HL-60 (cell line): ENCODE measurements at regions not wholly inside any gene's neighbourhood (a gene's known extent, or its start where the extent isn't known, plus 50 kb on each side); places are given as distances from the start of the nearest gene placed in this dataset.

Experiments used
- GABPA ChIP-seq: IDR thresholded peaks from 2 replicates; pipeline ENCODE4 v1.6.1; 2012; ENCODE audit warnings: low read depth
- POLR2AphosphoS5 ChIP-seq: IDR thresholded peaks from 2 replicates; pipeline ENCODE4 v1.6.1; 2012; ENCODE audit warnings: low read depth
- TF ChIP-seq, protein P1 (sequence below): IDR thresholded peaks from one replicate; pipeline ENCODE4 v1.5.1; 2011; ENCODE audit warnings: low read length, control low read depth, inconsistent platforms; ENCODE audit not compliant: insufficient read depth
- TF ChIP-seq, protein P2 (sequence below): IDR thresholded peaks from 2 replicates; pipeline ENCODE4 v1.6.1; 2012; ENCODE audit warnings: low read depth; ENCODE audit not compliant: insufficient replicate concordance

DNA sequence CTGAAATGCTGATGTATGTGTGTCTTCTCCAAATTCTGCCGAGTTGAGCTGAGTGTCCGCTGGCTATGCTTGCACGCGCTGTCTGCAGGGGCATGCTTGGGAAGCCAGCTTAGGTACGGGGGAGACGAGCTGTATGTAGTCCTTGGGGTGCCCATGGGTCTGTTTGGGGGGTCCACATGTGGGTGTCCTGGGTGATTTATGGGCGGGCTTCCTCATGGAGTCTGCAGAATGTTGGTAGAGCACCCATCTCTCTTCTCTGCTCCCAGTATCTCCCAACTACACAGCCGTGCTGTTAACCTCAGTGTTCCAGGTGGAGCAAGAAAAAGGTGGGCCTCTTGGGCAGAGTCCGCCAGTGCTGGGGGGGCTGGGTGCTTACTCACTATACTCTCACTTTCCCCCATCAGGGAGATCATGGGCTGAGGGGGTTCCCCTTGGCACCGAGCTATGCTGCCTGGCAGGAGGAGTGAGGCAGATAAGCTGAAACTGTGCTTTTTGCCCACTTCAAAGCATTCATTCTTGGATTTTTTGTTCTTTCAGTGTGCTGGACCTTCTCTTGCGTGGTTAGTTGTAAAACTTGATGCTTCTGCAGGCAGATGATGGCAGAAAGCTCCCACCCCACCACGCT, 128.2 kb upstream of the ALKAL2 start:
- TF ChIP-seq, protein P1, sequence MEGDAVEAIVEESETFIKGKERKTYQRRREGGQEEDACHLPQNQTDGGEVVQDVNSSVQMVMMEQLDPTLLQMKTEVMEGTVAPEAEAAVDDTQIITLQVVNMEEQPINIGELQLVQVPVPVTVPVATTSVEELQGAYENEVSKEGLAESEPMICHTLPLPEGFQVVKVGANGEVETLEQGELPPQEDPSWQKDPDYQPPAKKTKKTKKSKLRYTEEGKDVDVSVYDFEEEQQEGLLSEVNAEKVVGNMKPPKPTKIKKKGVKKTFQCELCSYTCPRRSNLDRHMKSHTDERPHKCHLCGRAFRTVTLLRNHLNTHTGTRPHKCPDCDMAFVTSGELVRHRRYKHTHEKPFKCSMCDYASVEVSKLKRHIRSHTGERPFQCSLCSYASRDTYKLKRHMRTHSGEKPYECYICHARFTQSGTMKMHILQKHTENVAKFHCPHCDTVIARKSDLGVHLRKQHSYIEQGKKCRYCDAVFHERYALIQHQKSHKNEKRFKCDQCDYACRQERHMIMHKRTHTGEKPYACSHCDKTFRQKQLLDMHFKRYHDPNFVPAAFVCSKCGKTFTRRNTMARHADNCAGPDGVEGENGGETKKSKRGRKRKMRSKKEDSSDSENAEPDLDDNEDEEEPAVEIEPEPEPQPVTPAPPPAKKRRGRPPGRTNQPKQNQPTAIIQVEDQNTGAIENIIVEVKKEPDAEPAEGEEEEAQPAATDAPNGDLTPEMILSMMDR = no peak
- TF ChIP-seq POLR2AphosphoS5 (no peak), GABPA (no peak)
- TF ChIP-seq, protein P2, sequence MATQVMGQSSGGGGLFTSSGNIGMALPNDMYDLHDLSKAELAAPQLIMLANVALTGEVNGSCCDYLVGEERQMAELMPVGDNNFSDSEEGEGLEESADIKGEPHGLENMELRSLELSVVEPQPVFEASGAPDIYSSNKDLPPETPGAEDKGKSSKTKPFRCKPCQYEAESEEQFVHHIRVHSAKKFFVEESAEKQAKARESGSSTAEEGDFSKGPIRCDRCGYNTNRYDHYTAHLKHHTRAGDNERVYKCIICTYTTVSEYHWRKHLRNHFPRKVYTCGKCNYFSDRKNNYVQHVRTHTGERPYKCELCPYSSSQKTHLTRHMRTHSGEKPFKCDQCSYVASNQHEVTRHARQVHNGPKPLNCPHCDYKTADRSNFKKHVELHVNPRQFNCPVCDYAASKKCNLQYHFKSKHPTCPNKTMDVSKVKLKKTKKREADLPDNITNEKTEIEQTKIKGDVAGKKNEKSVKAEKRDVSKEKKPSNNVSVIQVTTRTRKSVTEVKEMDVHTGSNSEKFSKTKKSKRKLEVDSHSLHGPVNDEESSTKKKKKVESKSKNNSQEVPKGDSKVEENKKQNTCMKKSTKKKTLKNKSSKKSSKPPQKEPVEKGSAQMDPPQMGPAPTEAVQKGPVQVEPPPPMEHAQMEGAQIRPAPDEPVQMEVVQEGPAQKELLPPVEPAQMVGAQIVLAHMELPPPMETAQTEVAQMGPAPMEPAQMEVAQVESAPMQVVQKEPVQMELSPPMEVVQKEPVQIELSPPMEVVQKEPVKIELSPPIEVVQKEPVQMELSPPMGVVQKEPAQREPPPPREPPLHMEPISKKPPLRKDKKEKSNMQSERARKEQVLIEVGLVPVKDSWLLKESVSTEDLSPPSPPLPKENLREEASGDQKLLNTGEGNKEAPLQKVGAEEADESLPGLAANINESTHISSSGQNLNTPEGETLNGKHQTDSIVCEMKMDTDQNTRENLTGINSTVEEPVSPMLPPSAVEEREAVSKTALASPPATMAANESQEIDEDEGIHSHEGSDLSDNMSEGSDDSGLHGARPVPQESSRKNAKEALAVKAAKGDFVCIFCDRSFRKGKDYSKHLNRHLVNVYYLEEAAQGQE = no peak
